ENCODE measurements at regions not wholly inside any gene's neighbourhood (a gene's known extent, or its start where the extent isn't known, plus 50 kb on each side); places are given as distances from the start of the nearest gene placed in this dataset.

GRCh38 chr2:125491663-125492062 lies 1164.3 kb upstream of the GYPC start:
- no peak for DNase-seq (ENCODE audit: low spot score)

- no peak for DNase-seq (ENCODE audit: low spot score)
Measured at GRCh38 chr2:125512313-125512712, 1143.6 kb upstream of the GYPC start.

GRCh38 chr2:125516496-125517109 lies 1139.4 kb upstream of the GYPC start:
- peak; percentile 8 for DNase-seq (ENCODE audit: low spot score)

GRCh38 chr2:125526093-125526492 lies 1129.9 kb upstream of the GYPC start:
- DNase-seq (ENCODE audit: low spot score): no peak

- DNase-seq (ENCODE audit: low spot score): no peak
Measured at GRCh38 chr2:125535089-125535488, 1120.9 kb upstream of the GYPC start.

GRCh38 chr2:125543968-125544514 lies 1111.9 kb upstream of the GYPC start:
- DNase-seq (ENCODE audit: low spot score): no peak

- no peak for DNase-seq (ENCODE audit: low spot score)
Measured at GRCh38 chr2:125553768-125554167, 1102.2 kb upstream of the GYPC start.

- no peak for DNase-seq (ENCODE audit: low spot score)
Measured at GRCh38 chr2:125554956-125555355, 1101.0 kb upstream of the GYPC start.

- DNase-seq (ENCODE audit: low spot score): no peak
Measured at GRCh38 chr2:125559186-125559585, 1096.8 kb upstream of the GYPC start.

GRCh38 chr2:125560855-125561254 lies 1095.1 kb upstream of the GYPC start:
- no peak for DNase-seq (ENCODE audit: low spot score)

GRCh38 chr2:125561302-125561701 lies 1094.7 kb upstream of the GYPC start:
- no peak for DNase-seq (ENCODE audit: low spot score)

- DNase-seq (ENCODE audit: low spot score): no peak
Measured at GRCh38 chr2:125562924-125563323, 1093.0 kb upstream of the GYPC start.

GRCh38 chr2:125564471-125564870 lies 1091.5 kb upstream of the GYPC start:
- DNase-seq (ENCODE audit: low spot score): no peak

- no peak for DNase-seq (ENCODE audit: low spot score)
Measured at GRCh38 chr2:125566422-125566821, 1089.5 kb upstream of the GYPC start.

- DNase-seq (ENCODE audit: low spot score): no peak
Measured at GRCh38 chr2:125567100-125567499, 1088.9 kb upstream of the GYPC start.

GRCh38 chr2:125572660-125573059 lies 1083.3 kb upstream of the GYPC start:
- no peak for DNase-seq (ENCODE audit: low spot score)

GRCh38 chr2:125573432-125573831 lies 1082.5 kb upstream of the GYPC start:
- no peak for DNase-seq (ENCODE audit: low spot score)

GRCh38 chr2:125576558-125576957 lies 1079.4 kb upstream of the GYPC start:
- DNase-seq (ENCODE audit: low spot score): no peak

- no peak for DNase-seq (ENCODE audit: low spot score)
Measured at GRCh38 chr2:125581557-125581956, 1074.4 kb upstream of the GYPC start.

- DNase-seq (ENCODE audit: low spot score): no peak
Measured at GRCh38 chr2:125582516-125582915, 1073.4 kb upstream of the GYPC start.

- DNase-seq (ENCODE audit: low spot score): no peak
Measured at GRCh38 chr2:125584732-125585131, 1071.2 kb upstream of the GYPC start.

- DNase-seq (ENCODE audit: low spot score): no peak
Measured at GRCh38 chr2:125588780-125589179, 1067.2 kb upstream of the GYPC start.

- DNase-seq (ENCODE audit: low spot score): no peak
Measured at GRCh38 chr2:125591954-125592353, 1064.0 kb upstream of the GYPC start.

- no peak for DNase-seq (ENCODE audit: low spot score)
Measured at GRCh38 chr2:125593036-125593435, 1062.9 kb upstream of the GYPC start.
